GM12878 (cell line): ENCODE measurements at regions not wholly inside any gene's neighbourhood (a gene's known extent, or its start where the extent isn't known, plus 50 kb on each side); places are given as distances from the start of the nearest gene placed in this dataset.

ENCODE experiments used
- ATAC-seq: fragments of 200-7000 bp; cut with Tn5 transposase; 3 replicates; pipeline ENCODE4 v1.9.1; 2020; ENCODE audit warnings: mild to moderate bottlenecking, moderate library complexity
- BruUV-seq: library from RNA; stranded (reverse); fragments of 400-500 nt; replicated peaks from 2 replicates; lab custom pipeline; 2021; lab: Mats Ljungman, UMichigan
- CTCF ChIA-PET: fragments of 300-600 bp; sonication (Branson Sonifier 250); formaldehyde crosslinking; extraction: SDS; loops from one replicate; lab custom pipeline; 2021; ENCODE audit warnings: inconsistent platforms; lab: Yijun Ruan, JAX
- POLR2A ChIA-PET: fragments of 350-600 bp; formaldehyde crosslinking; extraction: SDS; loops from one replicate; lab custom pipeline; 2021; ENCODE audit warnings: inconsistent platforms; lab: Charles Lee
- RAD21 ChIA-PET: fragments of 300-600 bp; sonication (Branson Sonifier 250); formaldehyde crosslinking; loops from one replicate; lab custom pipeline; 2023; ENCODE audit warnings: antibody characterized with exemption; ENCODE audit not compliant: unreplicated experiment; lab: Charles Lee
- SMC1A ChIA-PET: fragments of 300-600 bp; sonication (Branson Sonifier 250); formaldehyde crosslinking; loops from one replicate; lab custom pipeline; 2023; ENCODE audit not compliant: unreplicated experiment, uncharacterized antibody; lab: Charles Lee
- DNase-seq: peaks from one replicate; pipeline ENCODE4 v3.0.0-alpha.2; 2011; ENCODE audit warnings: low read depth, low spot score
- FAIRE-seq: peaks from 3 replicates; lab custom pipeline; 2011; peaks lifted over from hg19 to GRCh38; lab: Jason Lieb, UNC
- H2AFZ ChIP-seq: 2 replicates; pipeline ENCODE4 v1.6.0; 2011; ENCODE audit warnings: low read depth, low read length, control low read depth; ENCODE audit not compliant: control insufficient read depth
- H3K27ac ChIP-seq: 2 replicates; pipeline ENCODE4 v1.5.1; 2011; ENCODE audit warnings: control low read depth; ENCODE audit not compliant: control insufficient read depth, insufficient read depth
- H3K27me3 ChIP-seq, 2 experiments: replicated peaks in 1 of 2; 2 replicates each; pipeline versions ENCODE4 v1.6.0 to v1.6.1; 2011; ENCODE audit warnings: low read length in 1 of 2; ENCODE audit not compliant: control insufficient read depth in 2 of 2, insufficient read depth in 2 of 2
- H3K36me3 ChIP-seq, 2 experiments: 2 replicates each; pipeline ENCODE4 v1.5.1; 2011; ENCODE audit warnings: low read length in 1 of 2; ENCODE audit not compliant: control insufficient read depth in 2 of 2, insufficient read depth in 2 of 2
- H3K4me1 ChIP-seq: 2 replicates; pipeline ENCODE4 v1.6.1; 2011; ENCODE audit warnings: mild to moderate bottlenecking, low read length, moderate library complexity, mixed read lengths; ENCODE audit not compliant: control insufficient read depth, insufficient read depth
- H3K4me2 ChIP-seq: 2 replicates; pipeline ENCODE4 v1.6.0; 2011; ENCODE audit warnings: control low read depth; ENCODE audit not compliant: control insufficient read depth, insufficient read depth
- H3K4me3 ChIP-seq: fragments of 200-600 bp; sonication (generic); 2 replicates; pipeline ENCODE4 v1.5.1; 2016
- H3K79me2 ChIP-seq: 2 replicates; pipeline ENCODE4 v1.6.0; 2011; ENCODE audit warnings: low read length; ENCODE audit not compliant: control insufficient read depth, insufficient read depth
- H3K9ac ChIP-seq: 2 replicates; pipeline ENCODE4 v1.8.0; 2011; ENCODE audit warnings: low read length, control low read depth, mixed read lengths; ENCODE audit not compliant: control insufficient read depth, insufficient read depth
- H3K9me3 ChIP-seq: replicated peaks from 3 replicates; pipeline ENCODE4 v1.5.1; 2011; ENCODE audit warnings: mild to moderate bottlenecking, low read length; ENCODE audit not compliant: control insufficient read depth, insufficient read depth
- H4K20me1 ChIP-seq: 2 replicates; pipeline ENCODE4 v1.6.0; 2011; ENCODE audit not compliant: control insufficient read depth, insufficient read depth
- CHD4 ChIP-seq: fragments of 200-600 bp; sonication (generic); IDR thresholded peaks from 2 replicates; pipeline ENCODE4 v1.6.1; 2016; ENCODE audit warnings: mild to moderate bottlenecking
- JUNB ChIP-seq: IDR thresholded peaks from 2 replicates; pipeline ENCODE4 v1.6.1; 2016; ENCODE audit warnings: antibody characterized with exemption, mild to moderate bottlenecking
- MEF2A ChIP-seq: IDR thresholded peaks from 2 replicates; pipeline ENCODE4 v1.6.1; 2011; ENCODE audit warnings: low read depth, mild to moderate bottlenecking, low read length, moderate library complexity; ENCODE audit not compliant: insufficient read depth
- MXI1 ChIP-seq: fragments of 150-350 bp; IDR thresholded peaks from 2 replicates; pipeline ENCODE4 v1.6.1; 2011; ENCODE audit warnings: low read depth, mild to moderate bottlenecking, inconsistent platforms, low read length, improper control_type of control experiment
- NFYA ChIP-seq: IDR thresholded peaks from 2 replicates; pipeline ENCODE4 v1.6.1; 2011; ENCODE audit warnings: low read depth, mild to moderate bottlenecking, low read length, improper control_type of control experiment, borderline replicate concordance
- SIX5 ChIP-seq: IDR thresholded peaks from 2 replicates; pipeline ENCODE4 v1.6.1; 2011; ENCODE audit warnings: mild to moderate bottlenecking, low read depth, low read length, moderate library complexity; ENCODE audit not compliant: severe bottlenecking
- SUZ12 ChIP-seq: fragments of 200-600 bp; sonication (generic); IDR thresholded peaks from one replicate; pipeline ENCODE4 v1.6.1; 2018; ENCODE audit warnings: antibody characterized with exemption, mild to moderate bottlenecking; ENCODE audit not compliant: unreplicated experiment
- ZNF217 ChIP-seq: fragments of 450-650 bp; IDR thresholded peaks from 2 replicates; pipeline ENCODE4 v1.6.1; 2017; ENCODE audit warnings: antibody characterized with exemption, mild to moderate bottlenecking
- ZNF622 ChIP-seq: fragments of 450-650 bp; IDR thresholded peaks from 2 replicates; pipeline ENCODE4 v1.6.1; 2017; ENCODE audit warnings: mild to moderate bottlenecking, inconsistent platforms
- WGBS: methylation state at CpG from one replicate; pipeline ENCODE4 v1.1.6; 2016; ENCODE audit warnings: low lambda C conversion rate; ENCODE audit not compliant: insufficient replicate concordance, insufficient coverage; ENCODE audit errors: missing lambda C conversion rate; 5-methylcytosine and 5-hydroxymethylcytosine counted together
- in situ Hi-C: fragments of 300-500 bp; cut with MboI; formaldehyde crosslinking; loops from 9 replicates; pipeline ENCODE4 v1.14.3; 2018; ENCODE audit warnings: mixed read lengths
- intact Hi-C: fragments of 100-400 bp; cut with micrococcal nuclease; formaldehyde crosslinking; loops from one replicate; pipeline ENCODE4 v1.14.2; 2022; ENCODE audit not compliant: unreplicated experiment

- no peak overlapping the region for H3K4me3 ChIP-seq
- no peak overlapping the region for H3K4me2 ChIP-seq
- RAD21 ChIA-PET = no interaction called here
- H3K9ac ChIP-seq = no peak overlapping the region
- in situ Hi-C loops (no loop called here), intact Hi-C loops (no loop called here)
- TF ChIP-seq MEF2A (no peak), CHD4 (no peak), MXI1 (no peak), SUZ12 (no peak), ZNF217 (no peak), SIX5 (no peak), NFYA (no peak)
- DNase-seq (no peak), ATAC-seq (no peak), FAIRE-seq (no peak)
- SMC1A ChIA-PET = no interaction called here
- H2AFZ ChIP-seq = no peak overlapping the region
- no peaks in the 10 kb centered on the region for H3K4me1 ChIP-seq
- no TSS peak for BruUV-seq
- H4K20me1 ChIP-seq = no peaks in the 10 kb centered on the region
- H3K79me2 ChIP-seq = no peaks in the 10 kb centered on the region
- no peaks in the 10 kb centered on the region for H3K27me3 ChIP-seq
- POLR2A ChIA-PET = no interaction called here
- no peaks in the 10 kb centered on the region for H3K36me3 ChIP-seq
- H3K27ac ChIP-seq = no peak overlapping the region
- no peaks in the 10 kb centered on the region for H3K9me3 ChIP-seq
- WGBS = 11% methylated on average over 5 of the region's 5 CpGs
- CTCF ChIA-PET = no interaction called here
Observed at GRCh38 chr6:163994566-163994965, 580.0 kb downstream of the QKI start.

GRCh38 chr6:163992701-163993100 is 578.2 kb downstream of the QKI start:
- Histone ChIP-seq H3K4me2 (no peak overlapping the region), H3K9ac (no peak overlapping the region), H3K4me1 (no peaks in the 10 kb centered on the region), H3K27ac (no peak overlapping the region), H3K27me3 (no peaks in the 10 kb centered on the region), H3K36me3 (no peaks in the 10 kb centered on the region), H3K79me2 (no peaks in the 10 kb centered on the region), H3K4me3 (no peak overlapping the region), H3K9me3 (no peaks in the 10 kb centered on the region), H2AFZ (no peak overlapping the region), H4K20me1 (no peaks in the 10 kb centered on the region)
- 22% methylated on average over 6 of the region's 6 CpGs for WGBS
- ChIA-PET CTCF (no interaction called here), POLR2A (no interaction called here), RAD21 (no interaction called here), SMC1A (no interaction called here)
- BruUV-seq = no TSS peak
- TF ChIP-seq ZNF622 = no peak
- TF ChIP-seq JUNB = peak; percentile 17; the same call in 1 of the 2 replicates
- ATAC-seq (peak; percentile 71), DNase-seq (no peak), FAIRE-seq (no peak)
- intact Hi-C loops (no loop called here), in situ Hi-C loops (no loop called here)
